GM13976 (cell line): ENCODE measurements at regions not wholly inside any gene's neighbourhood (a gene's known extent, or its start where the extent isn't known, plus 50 kb on each side); places are given as distances from the start of the nearest gene placed in this dataset.

Source experiments
- DNase-seq: peaks from one replicate; pipeline ENCODE4 v3.0.0; 2012; ENCODE audit warnings: low spot score
- in situ Hi-C: fragments of 300-500 bp; cut with MboI; formaldehyde crosslinking; loops from one replicate; pipeline ENCODE4 v1.12.0; 2022; ENCODE audit warnings: low sequenced_read_pairs, mixed read lengths, inconsistent platforms; ENCODE audit not compliant: unreplicated experiment
- TF ChIP-seq, protein P1 (sequence below): IDR thresholded peaks from 2 replicates; pipeline ENCODE4 v1.5.1; 2012; ENCODE audit warnings: borderline replicate concordance, mild to moderate bottlenecking; ENCODE audit not compliant: insufficient read depth; ENCODE audit errors: extremely low read depth, missing control alignments, control extremely low read depth

DNA sequence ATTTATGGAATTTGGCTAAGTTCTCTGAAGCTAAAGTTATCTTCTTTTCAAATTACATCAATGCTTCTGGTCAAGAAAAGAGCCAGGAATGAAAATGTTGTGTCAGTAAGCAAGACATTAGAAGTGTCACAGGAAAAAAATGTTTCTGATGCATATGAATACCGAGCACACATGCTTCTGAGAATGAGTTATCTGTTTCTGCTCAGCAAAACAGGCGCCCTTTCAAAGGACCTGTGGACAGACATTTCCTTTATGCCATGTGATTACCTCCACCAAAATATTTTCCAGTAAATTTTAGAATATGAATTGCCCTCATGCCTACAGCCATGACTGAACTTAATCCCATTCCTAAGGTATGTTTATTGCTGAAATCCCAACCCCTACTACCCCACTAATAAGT, 55.4 kb upstream of the RNF180 start:
- TF ChIP-seq, protein P1, sequence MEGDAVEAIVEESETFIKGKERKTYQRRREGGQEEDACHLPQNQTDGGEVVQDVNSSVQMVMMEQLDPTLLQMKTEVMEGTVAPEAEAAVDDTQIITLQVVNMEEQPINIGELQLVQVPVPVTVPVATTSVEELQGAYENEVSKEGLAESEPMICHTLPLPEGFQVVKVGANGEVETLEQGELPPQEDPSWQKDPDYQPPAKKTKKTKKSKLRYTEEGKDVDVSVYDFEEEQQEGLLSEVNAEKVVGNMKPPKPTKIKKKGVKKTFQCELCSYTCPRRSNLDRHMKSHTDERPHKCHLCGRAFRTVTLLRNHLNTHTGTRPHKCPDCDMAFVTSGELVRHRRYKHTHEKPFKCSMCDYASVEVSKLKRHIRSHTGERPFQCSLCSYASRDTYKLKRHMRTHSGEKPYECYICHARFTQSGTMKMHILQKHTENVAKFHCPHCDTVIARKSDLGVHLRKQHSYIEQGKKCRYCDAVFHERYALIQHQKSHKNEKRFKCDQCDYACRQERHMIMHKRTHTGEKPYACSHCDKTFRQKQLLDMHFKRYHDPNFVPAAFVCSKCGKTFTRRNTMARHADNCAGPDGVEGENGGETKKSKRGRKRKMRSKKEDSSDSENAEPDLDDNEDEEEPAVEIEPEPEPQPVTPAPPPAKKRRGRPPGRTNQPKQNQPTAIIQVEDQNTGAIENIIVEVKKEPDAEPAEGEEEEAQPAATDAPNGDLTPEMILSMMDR = no peak

DNA sequence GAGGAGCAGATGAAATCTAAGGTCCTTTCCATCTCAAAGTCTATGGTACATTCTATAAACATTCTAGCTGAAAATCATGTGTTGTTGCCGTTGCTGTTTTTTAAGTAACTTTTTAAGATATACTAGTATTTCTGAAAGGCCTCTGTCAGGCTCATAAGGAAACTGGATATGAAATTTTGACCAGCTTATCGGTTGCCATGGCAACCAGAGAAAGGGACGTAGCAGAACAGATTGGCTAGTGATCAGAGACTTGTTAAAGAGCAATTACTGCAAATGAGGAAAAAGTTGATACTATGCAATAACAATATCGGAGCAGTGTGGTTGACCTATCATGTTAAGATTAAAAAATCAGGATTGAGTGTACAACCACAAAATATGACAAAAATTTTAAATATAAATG, 57.0 kb upstream of the RNF180 start:
- in situ Hi-C loops = no loop called here
- TF ChIP-seq, protein P1 = no peak
- DNase-seq = no peak

More for the DNA sequence above, 55.4 kb upstream of the RNF180 start:
- no peak for DNase-seq
- in situ Hi-C loops = no loop called here

DNA sequence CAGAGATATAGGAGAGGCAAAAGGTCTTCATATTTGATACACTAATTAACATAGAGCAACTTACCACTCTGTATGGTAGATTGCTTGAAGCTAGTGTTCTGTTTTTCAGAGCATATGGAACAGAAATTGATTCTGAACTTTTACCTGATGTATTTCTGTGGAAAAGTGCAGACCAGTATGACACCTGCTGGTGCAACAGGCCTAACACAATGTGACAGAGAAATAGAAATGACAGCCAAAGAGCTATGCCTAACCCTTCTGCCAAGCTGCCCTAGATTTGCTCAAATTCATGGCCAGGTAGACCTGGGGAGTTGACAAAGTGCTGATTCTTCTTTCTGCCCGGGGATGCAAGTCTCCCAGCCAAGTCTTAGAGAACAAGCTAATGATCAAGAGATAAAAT, 65.4 kb upstream of the RNF180 start:
- DNase-seq = no peak
- in situ Hi-C loops = no loop called here

DNA sequence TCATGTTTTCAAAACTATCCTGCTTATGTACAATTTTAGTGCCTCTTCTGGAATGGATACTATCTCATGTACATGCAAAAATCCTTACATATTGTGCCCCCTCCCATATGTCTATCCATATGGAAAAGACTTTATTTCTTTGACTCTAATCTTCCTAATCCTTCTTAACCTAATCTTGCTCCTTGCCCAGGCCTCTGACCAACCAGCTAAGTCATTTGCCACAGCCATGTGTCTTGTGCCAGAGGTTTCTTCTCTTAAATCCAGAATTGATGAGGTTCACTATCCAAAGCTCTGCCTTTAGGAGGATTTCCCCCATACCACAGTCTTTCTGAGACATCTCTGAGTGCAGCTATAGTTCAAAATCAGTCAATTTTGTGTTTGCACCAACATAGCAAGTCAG, 68.9 kb upstream of the RNF180 start:
- in situ Hi-C loops = no loop called here
- no peak for DNase-seq
- TF ChIP-seq, protein P1 = no peak

More for the DNA sequence above, 65.4 kb upstream of the RNF180 start:
- TF ChIP-seq, protein P1 = no peak

DNA sequence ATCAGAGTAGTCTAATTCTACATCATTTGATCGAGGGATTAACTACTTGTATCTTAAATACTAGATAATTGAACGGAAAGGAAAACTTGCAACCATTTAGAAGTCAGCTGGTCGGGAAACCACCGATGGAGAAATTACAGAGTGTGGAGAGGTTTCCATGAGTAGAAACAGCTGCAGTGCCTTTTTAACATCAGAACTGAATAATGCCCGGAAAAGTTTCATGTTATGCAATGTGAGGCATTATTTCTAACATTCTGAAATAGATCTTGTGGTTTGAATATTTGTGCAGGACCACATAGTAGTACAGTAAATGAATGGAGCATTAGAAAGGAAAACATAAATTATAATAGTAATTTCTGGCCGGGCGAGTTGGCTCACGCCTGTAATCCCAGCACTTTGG, 88.1 kb upstream of the RNF180 start:
- in situ Hi-C loops = no loop called here
- TF ChIP-seq, protein P1 = no peak
- no peak for DNase-seq

DNA sequence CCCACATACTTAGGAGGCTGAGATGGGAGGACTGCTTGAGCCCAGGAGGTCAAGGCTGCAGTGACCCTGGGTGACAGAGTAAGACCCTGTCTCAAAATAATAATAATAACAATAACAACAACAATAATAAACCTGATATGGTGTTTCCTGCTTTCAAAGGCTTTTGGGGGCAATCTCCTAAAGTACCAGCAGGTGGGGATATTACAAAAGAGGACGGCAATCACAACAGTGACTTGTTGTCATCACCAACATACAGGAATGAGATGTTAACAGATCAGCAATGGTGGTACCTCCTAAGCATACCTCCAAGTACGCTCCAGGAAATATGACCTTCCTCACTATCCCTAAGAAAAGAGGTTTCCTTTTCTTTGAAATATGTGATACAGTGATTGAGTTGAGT, 91.1 kb upstream of the RNF180 start:
- in situ Hi-C loops = no loop called here
- TF ChIP-seq, protein P1 = peak; percentile 46
- DNase-seq = peak; percentile 40

DNA sequence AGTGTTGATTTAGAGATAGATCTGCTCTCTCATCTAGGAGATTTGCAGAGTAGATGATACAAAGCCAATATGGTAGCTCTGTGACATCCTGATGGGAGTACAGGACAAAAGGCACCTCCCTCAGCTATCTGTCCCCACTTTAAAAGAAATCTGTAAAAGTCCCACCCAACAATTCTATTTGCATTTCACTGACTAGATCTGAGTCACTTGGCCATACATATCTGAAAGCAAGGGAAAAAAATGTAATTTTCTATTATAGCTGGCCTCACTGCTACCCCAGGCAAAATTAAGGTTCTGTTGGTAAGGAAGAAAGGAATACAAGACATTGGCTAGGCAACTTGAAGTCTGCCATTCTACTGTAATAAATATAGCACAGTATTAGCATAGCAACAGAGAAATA, 96.2 kb upstream of the RNF180 start:
- in situ Hi-C loops = no loop called here
- TF ChIP-seq, protein P1 = no peak
- no peak for DNase-seq
